ENCODE measurements at regions not wholly inside any gene's neighbourhood (a gene's known extent, or its start where the extent isn't known, plus 50 kb on each side); places are given as distances from the start of the nearest gene placed in this dataset.

GRCh38 chr13:37364007-37364406, 234.6 kb downstream of the POSTN start:
- no peaks in the 10 kb centered on the region for H3K27me3 ChIP-seq (ENCODE audit: control insufficient read depth in 1 of 2, insufficient read depth in 2 of 2, low read length in 2 of 2)
- ATAC-seq (ENCODE audit: poor library complexity) (no peak), DNase-seq (no peak)
- no peaks in the 10 kb centered on the region for H3K9me3 ChIP-seq (ENCODE audit: control insufficient read depth in 1 of 2, insufficient read depth in 1 of 2, low read length in 2 of 2)
- Mint-ChIP-seq H3K36me3 (ENCODE audit: low read depth) (no peaks in the 10 kb centered on the region), H3K4me3 (no peak overlapping the region), H3K27me3 (no peaks in the 10 kb centered on the region), H3K27ac (no peak overlapping the region), H3K4me1 (ENCODE audit: low read depth) (no peaks in the 10 kb centered on the region), H3K9me3 (peaks cover 3% of the 10 kb centered on the region)
- no peaks in the 10 kb centered on the region for H3K36me3 ChIP-seq (ENCODE audit: insufficient read depth, low read length)
- intact Hi-C loops (cut with DNase I, micrococcal nuclease) = no loop called here
- H3K4me3 ChIP-seq (ENCODE audit: low read length) = no peak overlapping the region
- H3K27ac ChIP-seq (ENCODE audit: low read depth in 1 of 2, low read length in 2 of 2) = no peak overlapping the region
- POLR2A ChIA-PET = no interaction called here
- no peak for TF ChIP-seq CTCF (IDR thresholded peaks at IDR 0.05)
- CTCF ChIA-PET = no interaction called here
- H3K4me1 ChIP-seq (ENCODE audit: insufficient read depth, low read length) = no peaks in the 10 kb centered on the region

- CTCF ChIA-PET = no interaction called here
- no peaks in the 10 kb centered on the region for H3K4me1 ChIP-seq (ENCODE audit: insufficient read depth, low read length)
- DNase-seq = no peak
- ATAC-seq (ENCODE audit: poor library complexity) = no peak
- no peaks in the 10 kb centered on the region for H3K36me3 Mint-ChIP-seq (ENCODE audit: low read depth)
- no peak overlapping the region for H3K4me3 ChIP-seq (ENCODE audit: low read length)
- no peaks in the 10 kb centered on the region for H3K36me3 ChIP-seq (ENCODE audit: insufficient read depth, low read length)
- H3K27me3 Mint-ChIP-seq = no peaks in the 10 kb centered on the region
- H3K4me1 Mint-ChIP-seq (ENCODE audit: low read depth) = no peaks in the 10 kb centered on the region
- POLR2A ChIA-PET = no interaction called here
- no peaks in the 10 kb centered on the region for H3K9me3 Mint-ChIP-seq
- intact Hi-C loops (cut with DNase I, micrococcal nuclease) = no loop called here
- no peak overlapping the region for H3K27ac ChIP-seq (ENCODE audit: low read depth in 1 of 2, low read length in 2 of 2)
- H3K9me3 ChIP-seq (ENCODE audit: control insufficient read depth in 1 of 2, insufficient read depth in 1 of 2, low read length in 2 of 2) = no peaks in the 10 kb centered on the region
- no peaks in the 10 kb centered on the region for H3K27me3 ChIP-seq (ENCODE audit: control insufficient read depth in 1 of 2, insufficient read depth in 2 of 2, low read length in 2 of 2)
- no peak overlapping the region for H3K27ac Mint-ChIP-seq
- TF ChIP-seq CTCF (IDR thresholded peaks at IDR 0.05) = no peak
- H3K4me3 Mint-ChIP-seq = no peak overlapping the region
Observed at GRCh38 chr13:37361608-37362007, 237.0 kb downstream of the POSTN start.

GRCh38 chr13:37360556-37360955, 238.0 kb downstream of the POSTN start:
- CTCF ChIA-PET = no interaction called here
- no peaks in the 10 kb centered on the region for H3K4me1 ChIP-seq (ENCODE audit: insufficient read depth, low read length)
- H3K27ac ChIP-seq (ENCODE audit: low read depth in 1 of 2, low read length in 2 of 2) = no peak overlapping the region
- no peaks in the 10 kb centered on the region for H3K9me3 ChIP-seq (ENCODE audit: control insufficient read depth in 1 of 2, insufficient read depth in 1 of 2, low read length in 2 of 2)
- no peaks in the 10 kb centered on the region for H3K27me3 ChIP-seq (ENCODE audit: control insufficient read depth in 1 of 2, insufficient read depth in 2 of 2, low read length in 2 of 2)
- POLR2A ChIA-PET = no interaction called here
- no peak overlapping the region for H3K27ac Mint-ChIP-seq
- ATAC-seq (ENCODE audit: poor library complexity) = no peak
- H3K36me3 Mint-ChIP-seq (ENCODE audit: low read depth) = no peaks in the 10 kb centered on the region
- H3K4me3 Mint-ChIP-seq = no peak overlapping the region
- H3K4me1 Mint-ChIP-seq (ENCODE audit: low read depth) = no peaks in the 10 kb centered on the region
- no peaks in the 10 kb centered on the region for H3K9me3 Mint-ChIP-seq
- no peak for DNase-seq
- TF ChIP-seq CTCF (IDR thresholded peaks at IDR 0.05) = no peak
- no peaks in the 10 kb centered on the region for H3K36me3 ChIP-seq (ENCODE audit: insufficient read depth, low read length)
- no peaks in the 10 kb centered on the region for H3K27me3 Mint-ChIP-seq
- intact Hi-C loops (cut with DNase I, micrococcal nuclease) = no loop called here
- no peak overlapping the region for H3K4me3 ChIP-seq (ENCODE audit: low read length)
